ENCODE measurements at regions not wholly inside any gene's neighbourhood (a gene's known extent, or its start where the extent isn't known, plus 50 kb on each side); places are given as distances from the start of the nearest gene placed in this dataset.
A peak's percentile ranks its signal among the peaks of the same experiment; 100 is the strongest.

GRCh38 chr3:171965067-171965712, 74.2 kb upstream of the FNDC3B start:
- TF ChIP-seq CTCF (IDR thresholded peaks at IDR 0.05; ENCODE audit: low read length, missing control alignments), result no peak
- no peak for DNase-seq (ENCODE audit: low read depth)
- H3K4me3 ChIP-seq (replicated peaks; ENCODE audit: low read depth, low read length), result no peak overlapping the region

- no peak for TF ChIP-seq CTCF (IDR thresholded peaks at IDR 0.05; ENCODE audit: low read length, missing control alignments)
- DNase-seq (ENCODE audit: low read depth), result no peak
- H3K4me3 ChIP-seq (replicated peaks; ENCODE audit: low read depth, low read length), result no peak overlapping the region
Measured at GRCh38 chr3:171966533-171967136, 72.7 kb upstream of the FNDC3B start.

GRCh38 chr3:171967137-171967783, 72.1 kb upstream of the FNDC3B start:
- peak; percentile 88 for DNase-seq (ENCODE audit: low read depth)
- no peak for TF ChIP-seq CTCF (IDR thresholded peaks at IDR 0.05; ENCODE audit: low read length, missing control alignments)
- H3K4me3 ChIP-seq (replicated peaks; ENCODE audit: low read depth, low read length), result no peak overlapping the region

- no peak overlapping the region for H3K4me3 ChIP-seq (replicated peaks; ENCODE audit: low read depth, low read length)
- TF ChIP-seq CTCF (IDR thresholded peaks at IDR 0.05; ENCODE audit: low read length, missing control alignments), result no peak
- peak; percentile 90 for DNase-seq (ENCODE audit: low read depth)
Measured at GRCh38 chr3:171967932-171968678, 71.3 kb upstream of the FNDC3B start.

GRCh38 chr3:171970301-171970788, 69.0 kb upstream of the FNDC3B start:
- H3K4me3 ChIP-seq (replicated peaks; ENCODE audit: low read depth, low read length), result no peak overlapping the region
- TF ChIP-seq CTCF (IDR thresholded peaks at IDR 0.05; ENCODE audit: low read length, missing control alignments), result no peak
- no peak for DNase-seq (ENCODE audit: low read depth)

- H3K4me3 ChIP-seq (replicated peaks; ENCODE audit: low read depth, low read length), result no peak overlapping the region
- TF ChIP-seq CTCF (IDR thresholded peaks at IDR 0.05; ENCODE audit: low read length, missing control alignments), result no peak
- peak; percentile 53 for DNase-seq (ENCODE audit: low read depth)
Measured at GRCh38 chr3:171971919-171972514, 67.4 kb upstream of the FNDC3B start.
